GM21447 (cell line): ENCODE measurements at regions not wholly inside any gene's neighbourhood (a gene's known extent, or its start where the extent isn't known, plus 50 kb on each side); places are given as distances from the start of the nearest gene placed in this dataset.
"Not testable (repeated sequence)": the region's sequence is repeated elsewhere in the genome, so short reads cannot be mapped to it uniquely, and the experiment has no call there.

Experiments used
- ATAC-seq: cut with Tn5 transposase; IDR thresholded peaks from one replicate; pipeline ENCODE4 v1.9.1; 2021; ENCODE audit not compliant: unreplicated experiment

DNA sequence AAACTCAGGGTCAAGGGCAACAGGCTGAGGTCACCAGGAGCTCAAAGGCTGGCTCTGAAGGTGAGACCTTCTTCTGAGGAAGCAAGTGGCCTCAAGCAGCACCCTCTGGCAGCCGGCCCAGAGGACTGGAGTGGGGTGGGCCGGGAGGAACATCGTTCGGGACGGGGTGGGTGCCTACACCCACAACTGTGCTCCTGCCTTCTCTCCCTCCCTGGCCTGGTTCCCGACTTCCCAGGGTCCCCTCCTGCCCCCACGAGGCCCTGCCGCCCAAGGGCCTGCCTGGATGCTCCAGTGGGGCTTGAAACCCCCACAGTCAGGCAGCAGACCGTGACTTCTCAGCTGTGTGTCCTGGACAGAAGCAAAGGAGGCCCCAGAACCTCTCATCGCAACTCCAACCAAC lies 195.7 kb downstream of the IGLL1 start:
- no peak for ATAC-seq

DNA sequence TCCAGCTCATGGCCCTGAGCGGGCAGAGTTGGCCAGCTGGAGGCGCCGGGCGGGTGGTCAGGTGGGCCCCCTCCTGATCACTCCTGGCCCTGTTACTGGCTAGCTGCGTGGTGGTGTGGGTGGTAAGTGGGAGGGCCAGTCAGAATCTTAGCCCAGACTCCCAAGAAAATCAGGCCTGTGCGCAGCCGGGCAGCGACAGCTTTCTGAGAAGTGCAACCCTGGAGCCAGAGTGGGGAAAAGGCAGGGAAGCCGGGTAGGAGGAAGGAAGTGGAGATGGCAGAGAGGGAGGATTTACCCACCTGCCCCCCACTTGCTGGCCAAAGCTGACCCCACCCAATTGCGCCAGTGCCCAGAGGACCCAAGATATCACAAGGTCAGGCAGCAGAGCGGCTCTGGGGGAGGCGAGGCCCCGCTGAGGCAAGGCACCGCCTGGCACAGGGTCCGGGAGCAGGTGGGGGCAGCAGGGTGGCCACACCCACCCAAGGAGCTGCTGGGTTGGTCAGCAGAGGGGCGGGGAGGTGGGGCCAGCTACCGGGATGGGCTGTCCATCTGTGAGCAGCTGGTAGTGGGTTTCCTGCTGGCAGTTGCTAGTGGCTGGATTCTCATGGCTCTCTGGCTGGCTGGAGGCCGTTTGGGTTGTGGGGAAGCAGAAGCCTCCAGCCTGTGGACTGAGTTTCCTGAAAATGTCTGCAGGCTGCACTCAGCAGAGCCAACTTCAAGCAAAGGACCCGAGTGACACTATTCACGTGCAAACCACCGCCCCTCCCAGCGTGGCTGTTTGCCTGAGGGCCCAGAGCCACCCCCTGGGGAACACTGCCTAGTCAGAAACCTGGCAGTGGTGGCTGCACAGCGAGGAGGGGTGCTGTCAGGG lies 196.4 kb downstream of the IGLL1 start:
- no peak for ATAC-seq

DNA sequence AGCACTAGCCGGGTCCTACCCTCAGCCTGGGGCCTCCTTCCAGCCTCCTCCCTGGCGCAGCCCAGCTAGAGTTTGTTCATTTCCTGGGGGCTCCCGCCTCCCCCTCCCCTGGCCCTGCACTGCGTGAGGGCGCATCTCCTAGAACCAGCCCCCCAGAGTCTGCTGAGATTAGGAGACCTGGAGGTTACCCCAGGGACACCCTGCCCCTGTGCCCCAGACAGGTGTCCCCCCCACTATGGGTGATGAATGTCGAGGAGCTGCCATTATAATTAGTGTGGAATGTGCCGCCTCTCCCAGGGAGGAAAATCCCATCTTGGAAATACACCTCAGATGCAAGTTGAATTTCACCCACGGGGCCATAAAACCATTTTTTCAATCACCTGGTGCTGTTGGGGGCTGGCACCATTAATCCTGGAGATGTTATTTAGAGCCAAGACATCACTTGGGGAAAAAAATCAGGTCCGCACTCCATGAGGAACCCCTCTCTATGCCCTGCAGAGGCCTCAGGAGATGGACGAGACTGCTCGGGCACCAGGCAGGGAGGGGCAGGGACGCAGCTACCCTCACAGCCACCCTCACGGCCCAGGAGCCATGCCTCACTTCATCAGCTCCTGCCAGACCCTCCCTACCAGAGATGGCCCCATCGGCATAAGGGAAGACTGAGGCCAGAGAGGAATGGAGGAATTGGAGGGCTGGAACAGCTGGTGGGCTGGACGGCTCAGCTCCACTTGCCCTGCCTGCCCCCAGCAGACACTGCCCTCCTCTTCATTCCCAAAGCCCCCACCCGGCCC lies 197.5 kb downstream of the IGLL1 start:
- no peak for ATAC-seq

DNA sequence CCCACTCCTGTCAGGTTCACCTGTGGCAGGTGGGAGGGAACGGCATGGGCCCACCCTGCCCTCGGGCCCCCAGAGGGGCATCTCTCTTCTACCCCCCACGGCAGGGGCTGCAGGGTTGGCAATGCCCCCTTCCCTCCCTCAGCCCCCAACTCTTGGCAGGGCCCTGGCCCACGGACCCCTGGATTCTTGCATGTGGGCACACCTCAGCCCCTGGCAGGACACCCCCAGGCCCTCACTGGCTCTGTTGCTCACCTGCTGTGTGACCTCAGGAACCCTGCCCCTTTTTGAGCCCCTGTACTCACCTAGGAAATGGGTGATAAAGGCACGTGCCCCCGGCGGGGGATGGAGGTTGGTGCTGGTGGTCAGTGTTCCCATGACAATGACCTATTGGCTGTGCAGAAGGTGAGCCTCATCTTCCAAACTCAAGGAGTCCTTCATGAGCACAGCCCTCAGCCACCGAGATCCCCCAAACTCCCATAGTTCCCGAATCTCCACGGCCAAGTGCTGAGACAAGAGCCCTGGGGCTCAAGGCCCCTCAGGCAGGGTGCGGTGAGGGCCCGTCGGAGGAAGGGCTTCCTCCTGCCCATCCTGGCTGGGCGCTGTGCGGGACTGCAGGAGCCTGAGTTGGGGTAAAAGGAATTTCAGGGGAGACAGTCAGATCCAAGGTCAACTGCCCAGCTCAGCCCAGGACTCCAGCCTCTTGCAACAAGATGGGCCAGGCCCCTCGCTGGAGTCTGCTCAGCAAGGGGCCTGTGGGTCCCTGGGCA lies 198.2 kb downstream of the IGLL1 start:
- ATAC-seq: no peak

DNA sequence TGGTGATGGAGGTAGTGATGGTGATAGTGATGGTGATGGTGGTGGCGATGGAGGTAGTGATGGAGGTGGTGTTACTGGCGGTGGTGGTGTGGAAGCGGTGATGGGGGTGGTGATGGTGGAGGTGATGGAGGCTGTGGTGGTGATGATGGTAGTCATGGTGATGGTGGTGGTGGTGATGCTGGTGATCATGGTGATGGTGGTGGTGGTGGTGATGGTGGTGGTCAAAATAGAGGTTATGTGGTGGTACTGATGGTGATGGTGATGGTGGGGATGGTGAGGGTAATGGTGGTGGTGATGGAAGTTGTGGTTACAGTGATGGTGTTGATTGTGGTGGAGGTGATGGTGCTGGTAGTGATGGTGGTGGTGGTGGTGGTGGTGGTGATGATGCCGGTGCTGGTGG lies 199.2 kb downstream of the IGLL1 start:
- no peak for ATAC-seq

DNA sequence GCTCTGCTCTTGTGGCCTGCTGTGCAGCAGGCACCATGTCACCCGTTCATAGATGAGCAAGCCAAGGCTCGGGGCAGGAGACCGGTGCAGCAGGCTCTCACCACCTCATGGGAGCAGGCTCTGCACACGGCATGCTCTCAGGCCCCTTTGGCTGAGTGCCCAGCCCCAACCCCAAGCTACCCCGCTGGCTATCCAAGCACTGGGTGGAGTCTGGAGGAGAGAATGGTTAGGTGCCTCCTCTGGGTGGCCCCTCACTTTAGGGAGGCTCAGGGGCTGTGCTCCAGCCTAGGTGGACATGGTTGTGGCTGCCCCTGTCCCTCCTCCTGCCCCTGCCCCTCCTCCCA lies 199.9 kb downstream of the IGLL1 start:
- no peak for ATAC-seq

DNA sequence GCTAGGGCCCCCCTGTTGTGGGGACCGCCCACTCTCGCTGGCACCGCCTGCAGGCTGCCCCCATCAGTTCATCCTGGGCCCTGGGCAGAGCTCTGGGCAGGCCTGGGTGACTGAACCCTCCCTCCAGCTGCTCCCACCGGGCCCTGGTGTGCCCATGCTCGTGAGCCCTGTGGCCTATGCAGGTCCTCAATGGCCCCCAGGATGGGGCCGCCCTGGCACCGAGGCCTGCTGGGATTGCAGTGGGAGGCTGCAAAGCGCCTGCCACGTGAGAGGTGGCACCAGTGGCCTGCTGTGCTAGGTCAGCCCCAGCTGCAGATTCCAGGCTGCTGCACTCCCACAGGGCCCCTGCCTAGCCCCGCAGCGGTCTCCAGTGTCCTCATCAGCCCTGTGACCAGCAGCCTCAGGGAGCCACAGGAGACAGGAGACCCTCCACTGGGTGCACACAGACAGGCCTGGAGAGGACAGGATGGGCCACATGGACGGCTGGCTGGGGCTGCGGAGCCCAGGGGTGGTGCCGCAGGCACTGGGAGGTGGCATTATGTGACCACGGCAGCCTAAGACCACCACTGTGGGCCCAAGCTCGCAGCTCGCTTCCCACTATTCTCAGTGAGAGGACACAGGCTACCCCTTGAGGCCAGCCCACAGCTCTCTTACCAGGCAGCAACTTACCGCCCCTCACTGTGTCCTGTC lies 199.4 kb downstream of the BCR start:
- ATAC-seq: not testable (repeated sequence)

DNA sequence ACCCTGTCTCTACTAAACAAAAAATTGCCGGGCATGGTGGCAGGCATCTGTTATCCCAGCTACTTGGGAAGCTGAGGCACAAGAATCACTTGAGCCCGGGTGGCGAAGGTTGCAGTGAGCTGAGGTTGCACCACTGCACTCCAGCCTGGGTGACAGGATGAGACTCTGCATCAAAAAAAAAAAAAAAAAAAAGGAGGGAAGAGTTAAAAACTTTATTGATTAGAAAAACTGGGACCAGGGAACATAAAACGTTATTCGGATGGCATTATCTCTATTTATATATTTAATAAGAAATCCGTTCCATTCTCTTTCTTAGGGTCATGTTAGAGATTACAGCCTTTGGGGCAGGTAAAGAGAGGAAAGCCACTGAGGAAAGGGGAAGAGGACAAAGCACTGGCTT lies 197.5 kb downstream of the BCR start:
- ATAC-seq: no peak

DNA sequence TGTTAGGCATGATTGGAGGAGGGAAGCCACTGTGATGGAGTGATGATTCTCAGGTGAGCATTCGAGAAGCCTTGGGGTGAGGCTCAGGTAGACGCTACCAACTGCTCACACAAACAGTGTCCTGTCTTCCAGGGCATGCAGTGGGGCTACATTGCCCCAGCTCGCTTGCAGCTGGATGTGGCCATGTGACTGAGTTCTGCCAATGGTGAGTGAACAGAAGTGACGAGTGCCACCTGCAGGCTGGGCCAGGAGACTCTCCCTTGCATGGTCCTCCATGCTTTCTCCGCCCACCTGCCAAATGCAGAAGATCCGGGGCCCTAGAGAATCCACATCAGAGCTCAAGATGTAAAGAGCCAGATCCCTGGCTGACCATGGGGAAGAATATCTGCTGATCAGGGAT lies 195.9 kb downstream of the BCR start:
- ATAC-seq: no peak

DNA sequence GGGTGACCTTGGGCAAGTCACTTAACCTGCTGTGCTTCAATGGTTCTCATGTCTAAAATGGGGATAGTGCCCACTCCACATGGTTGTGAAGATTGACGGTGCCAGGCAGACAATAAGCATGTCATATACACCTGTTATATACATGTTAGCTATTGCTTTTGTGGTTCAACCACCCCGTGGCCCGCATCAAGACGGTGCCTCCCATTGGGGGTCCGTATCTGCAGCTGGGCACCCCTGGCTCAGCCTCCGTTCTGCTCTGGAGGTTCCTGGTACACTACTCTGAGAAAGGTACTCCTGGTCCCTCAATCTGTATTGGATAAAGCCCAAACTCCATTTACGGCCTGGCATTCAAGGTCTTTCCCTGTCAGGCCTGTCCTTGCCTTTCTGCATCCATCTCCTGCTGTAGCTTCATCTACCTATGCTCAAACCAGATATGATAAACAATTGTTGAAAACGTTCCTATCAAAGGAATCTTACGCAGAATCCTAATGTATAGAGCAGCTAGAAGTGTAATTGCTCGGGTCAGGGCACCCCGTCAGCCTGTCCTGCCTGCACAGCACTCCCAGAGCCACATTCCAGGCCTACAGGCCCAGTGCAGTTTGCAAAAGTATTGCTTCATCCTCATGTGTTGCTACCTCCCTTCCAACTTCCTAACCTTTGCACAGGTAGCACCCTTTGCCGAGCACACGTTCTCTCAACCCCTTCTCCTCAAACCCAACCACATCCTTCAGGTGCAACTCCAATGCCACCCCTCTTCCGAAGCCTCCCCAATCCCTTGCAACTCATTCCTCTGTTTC lies 194.9 kb downstream of the BCR start:
- ATAC-seq: no peak

DNA sequence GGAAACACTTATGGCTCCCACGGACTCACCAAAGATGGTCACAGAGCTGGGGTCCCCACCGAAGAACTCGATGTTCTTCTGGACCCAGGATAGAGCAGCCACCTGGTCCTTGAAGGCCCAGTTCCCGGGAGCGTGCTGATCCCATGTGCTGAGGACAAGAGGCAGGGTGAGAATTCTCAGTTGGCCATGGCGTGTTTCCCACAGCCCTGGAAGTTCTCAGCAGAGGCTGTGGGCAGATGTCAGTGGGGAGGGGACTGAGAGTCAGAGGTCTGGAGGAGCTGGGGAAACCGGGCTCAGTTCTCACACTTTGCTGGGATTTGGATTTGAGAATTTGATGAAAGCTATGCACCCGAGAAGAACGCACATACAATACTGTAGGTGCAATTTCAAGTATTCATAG lies 193.3 kb downstream of the BCR start:
- ATAC-seq: no peak

DNA sequence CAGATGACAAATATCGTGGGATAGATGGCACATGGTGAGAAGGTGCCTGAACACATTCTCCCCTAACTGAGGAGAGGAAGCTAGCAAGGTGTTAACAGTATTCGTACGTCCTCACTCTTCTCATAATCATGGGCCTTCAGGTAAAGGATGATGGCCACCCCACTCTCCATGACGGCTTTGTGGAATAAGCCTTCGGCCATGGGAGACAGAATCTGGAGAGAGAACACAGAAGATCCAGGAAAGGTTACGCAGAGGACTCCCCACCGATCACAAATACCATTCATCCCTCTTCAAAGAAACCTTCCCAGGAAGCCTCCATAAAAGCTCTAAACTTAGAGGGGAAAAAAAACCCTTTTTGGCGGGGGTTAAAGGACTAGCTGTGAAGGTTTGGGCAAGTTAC lies 189.9 kb downstream of the BCR start:
- ATAC-seq: no peak

DNA sequence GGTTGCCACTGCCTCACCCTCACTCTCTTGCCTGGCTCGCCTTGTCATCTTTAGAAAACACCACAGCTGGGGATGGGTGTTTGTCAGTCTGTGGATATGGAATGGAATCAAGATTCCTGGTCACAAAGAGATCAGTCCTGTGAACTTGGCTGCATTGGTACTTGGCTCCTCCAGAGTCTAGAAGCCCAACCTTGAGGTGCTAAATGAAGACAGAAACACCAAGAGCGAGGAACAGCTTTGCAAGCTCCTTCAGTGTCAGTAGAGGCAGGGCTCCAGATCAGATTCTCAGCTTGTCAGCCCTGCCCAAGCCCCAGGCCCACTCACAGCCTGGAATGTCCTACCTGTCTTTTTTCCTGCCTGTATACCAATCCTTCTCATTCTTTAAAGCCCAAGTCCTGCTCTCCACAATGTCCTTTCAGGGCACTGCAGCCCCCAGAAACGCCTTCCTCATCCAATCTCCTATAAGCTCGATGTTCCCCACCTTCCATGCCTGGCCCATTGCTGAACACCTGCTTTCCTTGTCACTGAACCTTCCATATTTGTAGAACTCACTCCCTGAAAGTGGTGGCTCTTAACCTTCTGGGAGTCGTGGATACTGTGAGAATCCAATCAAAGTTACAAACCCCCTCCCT lies 188.9 kb downstream of the BCR start:
- no peak for ATAC-seq
